SK-N-SH (cell line): ENCODE measurements at regions not wholly inside any gene's neighbourhood (a gene's known extent, or its start where the extent isn't known, plus 50 kb on each side); places are given as distances from the start of the nearest gene placed in this dataset.

Experiments
- CTCF ChIP-seq: fragments of 200-600 bp; sonication (generic); IDR thresholded peaks from 2 replicates; pipeline ENCODE4 v1.6.1; 2017; ENCODE audit warnings: antibody characterized with exemption, mild to moderate bottlenecking, moderate library complexity
- POLR2AphosphoS5 ChIP-seq: IDR thresholded peaks from 2 replicates; pipeline ENCODE4 v1.6.1; 2012; ENCODE audit warnings: low read depth, low read length
- SMC3 ChIP-seq: IDR thresholded peaks from 2 replicates; pipeline ENCODE4 v1.6.1; 2012; ENCODE audit warnings: low read depth, low read length, improper control_type of control experiment
- ZBTB33 ChIP-seq: IDR thresholded peaks from 2 replicates; pipeline ENCODE4 v1.4.0; 2012; ENCODE audit warnings: low read depth, borderline replicate concordance

DNA sequence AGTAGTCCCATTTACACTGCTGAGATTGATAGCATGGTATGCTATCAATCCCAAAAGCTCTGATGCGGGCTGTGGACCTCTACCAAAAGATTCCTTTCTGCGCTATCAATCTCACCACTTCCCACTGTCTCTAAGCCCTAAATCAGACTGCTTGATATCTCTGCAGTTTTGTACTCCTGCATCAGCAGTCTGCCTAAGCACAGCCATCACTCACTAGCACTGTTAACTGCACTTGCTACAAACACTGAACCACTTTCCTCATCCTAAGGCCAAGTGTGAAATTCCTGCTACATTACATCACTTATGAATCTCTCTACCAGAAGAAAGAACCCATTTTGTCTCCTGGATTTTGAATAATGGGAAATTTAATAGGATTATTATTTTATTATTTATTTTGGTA is 237.0 kb downstream of the HNMT start:
- TF ChIP-seq ZBTB33: no peak
- TF ChIP-seq CTCF: no peak
- TF ChIP-seq POLR2AphosphoS5: no peak
- TF ChIP-seq SMC3: no peak
